Amniotic epithelial cell (primary cell): ENCODE measurements at regions not wholly inside any gene's neighbourhood (a gene's known extent, or its start where the extent isn't known, plus 50 kb on each side); places are given as distances from the start of the nearest gene placed in this dataset.
"Not testable (repeated sequence)": the region's sequence is repeated elsewhere in the genome, so short reads cannot be mapped to it uniquely, and the experiment has no call there.

Experiments
- DNase-seq: peaks from one replicate; pipeline ENCODE4 v3.0.0-alpha.2; 2010; ENCODE audit warnings: low read depth

DNA sequence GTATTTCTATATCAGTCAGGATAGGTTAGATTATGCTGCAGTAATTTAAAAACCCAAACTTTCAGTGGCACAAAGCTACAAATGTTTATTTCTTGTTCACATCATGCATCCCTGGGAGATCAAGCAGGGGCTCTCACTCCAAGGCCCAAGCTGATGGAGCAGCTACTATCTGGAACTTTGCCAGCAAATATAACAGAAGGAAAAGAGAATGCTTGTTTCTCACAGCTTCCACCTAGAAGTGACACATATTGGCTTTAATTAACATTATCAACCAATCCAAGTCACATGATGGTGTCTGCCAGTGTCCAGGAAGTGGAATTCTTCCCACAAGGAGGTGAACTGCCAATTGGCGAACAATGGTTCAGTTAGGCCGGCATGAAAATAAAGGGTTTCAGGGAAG lies 306.9 kb downstream of the BCL11A start:
- DNase-seq: no peak

DNA sequence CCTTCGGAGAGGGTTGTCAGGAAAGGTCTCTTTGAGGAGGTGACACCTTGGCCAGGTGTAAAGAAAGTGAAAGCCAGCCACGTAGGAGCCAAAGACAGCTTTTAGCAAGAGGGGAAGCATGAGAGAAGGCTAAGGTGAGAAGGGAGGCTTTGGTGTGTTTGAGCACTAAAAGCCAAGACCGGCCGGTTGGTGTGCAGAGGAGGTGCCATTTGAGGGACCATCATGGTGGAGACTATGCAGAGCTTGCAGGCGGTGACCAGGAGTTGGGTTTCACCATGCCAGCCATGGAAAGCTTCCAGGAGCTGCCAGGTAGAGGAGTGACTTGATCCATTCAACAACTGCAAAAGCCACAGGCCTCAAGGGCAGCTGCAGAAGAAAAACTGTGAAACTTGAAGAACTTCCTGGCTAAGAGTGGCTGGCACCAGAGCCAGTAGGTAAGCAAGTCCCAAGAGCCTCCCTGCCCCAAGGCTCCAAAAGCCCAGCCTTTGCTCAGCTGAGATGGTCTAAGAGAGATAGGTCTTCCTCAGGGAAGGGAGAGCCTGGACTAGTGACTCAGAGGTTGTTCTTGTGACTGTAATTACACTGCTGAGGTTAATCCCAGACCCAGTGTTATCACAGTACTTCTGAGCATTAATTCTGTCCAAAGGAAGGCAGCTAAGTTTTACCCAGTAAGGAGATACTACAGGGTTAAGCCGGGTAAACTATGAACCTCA lies 319.0 kb downstream of the BCL11A start:
- DNase-seq: no peak

DNA sequence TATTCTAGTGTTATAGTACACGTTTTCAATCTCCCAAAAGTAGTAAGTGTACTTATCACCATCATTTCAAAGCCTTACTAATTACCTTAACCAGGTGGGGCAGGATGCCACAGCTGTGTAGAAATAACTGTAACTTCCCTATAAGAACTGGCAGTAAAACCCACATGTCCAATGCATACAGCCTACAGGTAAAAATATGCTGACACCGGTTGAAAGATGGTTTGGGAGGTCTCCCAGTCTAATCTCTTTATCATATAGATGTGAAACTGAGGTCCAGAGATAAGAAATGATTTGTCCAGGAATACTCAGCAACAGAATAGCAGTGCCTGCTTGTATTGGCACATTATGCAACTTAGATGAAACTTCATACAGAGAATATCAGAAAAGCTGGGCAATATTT lies 322.9 kb downstream of the BCL11A start:
- DNase-seq: no peak

DNA sequence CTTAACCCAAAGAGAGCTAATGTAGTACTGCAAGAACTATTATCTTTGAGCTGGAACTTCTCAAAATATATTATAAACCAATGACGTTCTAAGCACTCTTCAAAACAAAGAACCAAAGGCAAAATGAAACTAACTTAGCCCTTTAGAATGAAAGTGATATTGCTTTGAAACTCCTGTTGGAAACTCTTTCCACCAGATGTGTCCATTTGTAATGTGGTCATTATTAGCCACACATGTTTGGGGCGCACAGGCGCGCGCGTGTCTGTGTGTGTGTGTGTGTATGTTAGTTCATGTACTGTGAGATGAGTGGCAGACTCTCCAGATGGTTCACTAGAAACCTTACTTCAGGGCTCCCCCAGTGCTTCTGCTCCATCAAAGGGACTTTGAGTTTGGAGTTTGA lies 323.4 kb downstream of the BCL11A start:
- no peak for DNase-seq

DNA sequence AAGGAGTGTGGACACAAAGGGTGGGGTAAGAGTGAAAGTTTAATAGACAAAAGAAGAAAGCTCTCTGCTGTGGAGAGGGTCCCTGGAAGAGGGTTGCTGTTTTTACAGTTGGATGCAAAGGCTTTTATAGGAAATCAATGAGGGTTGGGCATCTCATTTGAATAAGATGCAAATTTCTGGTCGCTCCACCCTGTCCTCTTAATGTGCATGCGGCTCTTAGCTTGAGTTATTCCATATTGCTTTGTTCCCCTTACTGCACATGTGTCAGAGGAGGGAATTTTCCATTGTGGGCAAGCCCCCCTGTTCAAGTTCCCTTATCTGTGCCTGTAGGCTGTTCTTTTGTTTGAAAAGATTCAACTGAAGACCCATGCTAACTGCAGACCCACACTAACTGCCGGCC lies 326.5 kb downstream of the BCL11A start:
- no peak for DNase-seq

DNA sequence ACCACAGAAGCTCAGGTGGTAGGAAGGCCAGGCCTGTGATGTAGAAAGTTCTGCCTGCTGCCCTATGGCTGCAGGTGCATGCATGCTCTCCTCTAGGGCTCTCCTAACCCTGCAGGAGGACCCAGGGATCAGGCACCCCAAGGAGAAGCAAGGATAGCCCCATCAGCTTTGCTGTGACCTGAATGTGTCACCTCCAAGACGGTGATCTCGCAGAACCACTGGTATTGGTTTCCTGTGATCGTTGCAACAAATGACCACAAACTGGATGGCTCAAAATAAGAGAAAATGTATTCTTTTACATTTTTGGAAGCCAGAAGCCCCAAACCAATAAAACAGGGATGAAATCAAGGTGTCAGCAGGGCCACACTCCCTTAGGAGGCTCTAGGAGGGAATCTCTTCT lies 327.3 kb downstream of the BCL11A start:
- no peak for DNase-seq

DNA sequence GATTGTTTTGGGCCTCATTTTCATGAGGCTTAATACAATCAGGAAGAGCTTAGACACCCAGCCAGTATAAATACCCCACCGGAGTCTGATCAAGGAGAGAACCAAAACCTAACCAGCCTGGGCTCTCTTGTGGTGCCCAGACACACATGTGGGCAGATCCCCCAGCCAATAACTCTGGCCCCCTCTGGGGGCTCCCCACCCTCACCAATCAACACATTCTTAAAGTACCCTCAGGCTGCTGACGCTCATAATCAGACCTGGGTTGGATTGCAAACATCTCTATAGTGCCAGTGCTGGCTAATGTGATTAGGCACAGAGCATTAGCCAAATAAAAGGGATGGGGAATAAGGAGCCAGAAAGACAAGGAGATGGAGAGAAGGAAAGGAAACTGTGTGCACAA lies 329.6 kb downstream of the BCL11A start:
- no peak for DNase-seq

DNA sequence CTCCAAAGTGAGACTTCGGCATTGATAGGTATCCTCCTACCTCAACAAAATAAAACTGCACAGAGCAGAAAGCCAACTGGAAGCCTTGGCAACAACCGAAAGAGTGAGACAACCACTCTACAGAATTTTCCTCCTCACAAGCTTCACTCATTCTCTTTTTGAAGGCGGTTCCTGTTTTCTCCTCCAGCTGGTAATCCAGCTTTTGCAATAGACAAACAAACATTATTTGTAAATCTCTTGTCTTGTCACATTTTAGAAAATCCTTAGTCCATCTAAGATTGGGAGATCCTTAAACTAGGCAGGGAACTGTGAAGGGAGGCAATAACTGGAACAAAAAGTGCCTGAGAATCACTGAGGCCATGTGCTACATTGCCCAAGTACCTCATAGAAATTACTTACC lies 332.4 kb downstream of the BCL11A start:
- no peak for DNase-seq

DNA sequence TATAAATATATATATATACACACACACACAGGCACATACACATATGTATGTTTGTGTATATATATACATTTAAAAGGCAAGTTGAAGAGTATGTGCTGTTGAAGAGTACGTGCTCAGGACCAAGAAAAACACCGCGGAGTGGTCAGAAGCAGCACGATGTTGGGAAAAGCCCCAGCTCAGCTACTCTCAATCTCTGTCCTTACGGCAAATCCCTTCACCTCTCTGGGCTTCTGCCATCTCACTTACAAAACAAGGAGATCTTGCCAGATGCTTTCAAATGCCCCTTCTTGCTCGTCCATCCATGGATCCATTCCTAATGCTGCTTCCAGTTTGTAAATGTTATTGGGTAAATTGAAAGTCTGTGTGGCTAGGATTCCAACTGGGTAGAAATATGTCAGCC lies 333.9 kb downstream of the BCL11A start:
- no peak for DNase-seq

DNA sequence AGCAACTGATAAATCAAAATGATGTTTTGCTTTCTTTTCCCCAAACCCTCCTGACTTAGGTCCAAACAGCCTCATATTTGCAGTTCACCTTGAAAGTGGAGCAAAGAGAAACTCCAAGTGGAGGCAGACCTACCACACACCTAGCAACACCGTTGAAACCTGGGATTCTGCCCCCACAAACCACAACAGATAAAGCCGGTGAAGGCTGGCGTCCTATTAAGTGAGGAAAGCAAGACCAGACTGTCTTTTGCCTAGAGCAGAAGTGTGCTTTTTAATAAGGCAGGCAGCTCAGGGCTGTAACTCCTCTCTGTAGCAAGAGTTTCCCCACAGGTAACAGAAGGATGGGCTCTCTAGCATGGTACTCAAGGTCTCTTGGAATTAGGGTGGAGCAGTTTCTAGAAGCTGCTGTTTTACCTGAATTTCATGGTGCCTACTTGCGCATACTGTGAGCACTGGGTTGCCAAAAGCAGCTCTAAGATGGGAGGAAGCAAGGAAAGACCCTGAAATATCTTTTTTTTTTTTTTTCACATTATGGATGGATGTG lies 336.9 kb downstream of the BCL11A start:
- DNase-seq: no peak

DNA sequence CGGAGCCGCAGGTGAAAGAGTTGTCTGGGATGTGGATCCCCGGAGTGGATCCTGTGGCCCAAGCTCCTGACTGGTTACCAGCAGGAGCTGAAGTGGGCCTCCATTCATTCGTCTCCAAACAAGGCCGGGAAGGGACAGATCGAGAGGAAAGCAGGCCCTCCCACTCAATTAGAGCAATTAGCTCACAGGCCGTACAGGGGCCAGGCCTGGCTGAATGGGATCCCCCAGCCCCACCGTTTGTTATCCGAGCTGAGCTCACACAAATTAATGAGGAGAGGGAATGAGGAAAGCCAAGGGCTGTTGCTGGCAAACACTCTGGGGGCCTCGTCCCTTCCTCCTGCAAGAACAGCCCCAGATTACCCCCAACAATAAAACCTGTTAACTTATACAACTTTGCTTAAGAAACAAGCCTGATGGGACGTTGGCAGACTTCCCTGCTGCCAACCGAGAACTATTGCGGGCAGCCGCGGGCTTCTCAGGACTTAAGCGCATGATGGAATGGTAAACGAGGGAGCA lies 338.0 kb downstream of the BCL11A start:
- DNase-seq: no peak

DNA sequence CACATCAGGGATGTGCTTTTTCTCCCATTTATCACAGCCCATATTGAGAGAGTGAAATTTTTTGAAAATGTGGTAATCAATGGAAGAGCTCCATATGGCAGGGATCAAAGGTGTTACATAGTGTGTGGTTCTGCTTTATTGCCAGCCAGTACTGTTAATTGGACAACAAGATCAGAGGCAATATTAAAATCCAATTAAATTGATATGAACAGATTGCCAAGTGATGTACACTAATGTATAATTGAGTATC lies 338.9 kb downstream of the BCL11A start:
- no peak for DNase-seq

DNA sequence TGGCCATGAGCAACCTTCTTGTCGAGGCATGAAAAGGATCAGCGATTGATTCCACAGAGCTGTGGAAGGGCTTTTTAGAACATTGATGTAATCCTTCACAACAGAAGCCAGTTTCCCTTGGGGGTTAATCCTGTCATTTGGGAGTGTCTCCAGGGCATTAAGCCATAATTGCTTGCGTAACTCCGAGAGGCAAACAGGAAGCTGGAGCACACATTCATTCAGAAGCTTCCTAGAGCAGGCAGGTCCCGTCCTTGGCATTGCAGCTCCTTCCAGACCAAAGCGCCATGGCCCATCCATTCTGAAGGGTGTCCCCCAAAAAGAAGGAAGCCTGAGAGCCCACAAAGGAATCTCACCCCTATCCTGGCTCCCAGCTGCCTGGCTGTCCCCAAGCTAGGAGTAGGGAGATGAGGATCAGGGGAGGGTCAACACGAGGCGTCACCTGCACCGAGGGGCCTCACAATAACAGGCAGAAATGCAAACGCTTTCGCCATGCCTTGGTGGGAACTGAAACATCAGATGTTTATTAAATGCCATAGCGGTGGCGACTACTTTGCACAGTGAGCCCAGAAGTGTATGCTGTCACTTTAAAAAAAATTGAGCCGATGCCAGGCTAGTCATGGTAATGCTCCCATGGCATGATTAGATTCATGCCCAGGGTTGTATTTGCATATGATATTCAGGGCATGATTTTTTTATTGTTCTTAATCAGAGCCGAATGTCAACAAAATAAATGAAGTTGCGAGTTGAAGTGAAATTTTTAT lies 339.4 kb downstream of the BCL11A start:
- no peak for DNase-seq

DNA sequence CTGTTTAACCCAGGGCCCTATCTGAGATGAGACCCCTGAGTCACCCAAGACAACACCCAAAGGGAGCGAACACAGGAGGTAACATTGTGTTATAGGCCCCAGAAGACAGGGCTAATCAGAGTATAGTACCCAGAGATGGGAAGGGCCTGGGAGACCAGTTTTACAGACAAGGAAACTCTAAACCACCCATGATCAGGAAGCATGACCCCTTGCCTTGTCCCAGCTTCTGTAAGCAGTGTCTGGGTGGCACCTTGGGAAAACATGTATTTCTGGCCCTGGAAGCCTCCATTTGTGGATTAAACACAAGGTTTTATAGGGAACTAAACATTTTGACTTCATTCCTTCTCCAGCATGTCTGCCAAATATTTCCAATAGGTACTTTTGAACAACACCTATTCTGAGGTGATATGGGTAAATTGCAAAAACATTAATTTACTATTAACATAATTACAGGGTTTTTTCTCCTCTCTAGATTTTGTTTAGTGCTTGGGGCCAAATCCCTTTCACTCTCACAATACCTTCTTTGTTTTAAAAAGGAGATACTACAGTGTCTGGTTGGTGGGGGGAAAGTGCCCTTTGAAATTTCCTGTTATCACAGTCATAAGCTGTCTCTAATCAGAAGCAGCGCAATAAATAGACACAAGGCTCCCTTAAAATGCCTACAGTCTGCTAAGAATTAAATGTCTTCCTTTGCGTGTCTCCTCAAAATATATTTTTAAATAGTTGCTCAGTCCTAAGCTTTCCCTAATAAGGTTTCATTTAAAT lies 341.1 kb downstream of the BCL11A start:
- DNase-seq: no peak

DNA sequence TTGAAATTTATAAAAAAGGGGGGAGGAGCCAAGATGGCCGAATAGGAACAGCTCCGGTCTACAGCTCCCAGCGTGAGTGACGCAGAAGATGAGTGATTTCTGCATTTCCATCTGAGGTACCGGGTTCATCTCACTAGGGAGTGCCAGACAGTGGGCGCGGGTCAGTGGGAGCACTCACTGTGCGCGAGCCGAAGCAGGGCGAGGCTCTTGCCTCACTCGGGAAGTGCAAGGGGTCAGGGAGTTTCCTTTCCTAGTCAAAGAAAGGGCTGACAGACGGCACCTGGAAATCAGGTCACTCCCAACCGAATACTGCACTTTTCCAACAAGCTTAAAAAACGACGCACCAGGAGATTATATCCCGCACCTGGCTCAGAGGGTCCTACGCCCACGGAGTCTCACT lies 364.4 kb downstream of the BCL11A start:
- not testable (repeated sequence) for DNase-seq

DNA sequence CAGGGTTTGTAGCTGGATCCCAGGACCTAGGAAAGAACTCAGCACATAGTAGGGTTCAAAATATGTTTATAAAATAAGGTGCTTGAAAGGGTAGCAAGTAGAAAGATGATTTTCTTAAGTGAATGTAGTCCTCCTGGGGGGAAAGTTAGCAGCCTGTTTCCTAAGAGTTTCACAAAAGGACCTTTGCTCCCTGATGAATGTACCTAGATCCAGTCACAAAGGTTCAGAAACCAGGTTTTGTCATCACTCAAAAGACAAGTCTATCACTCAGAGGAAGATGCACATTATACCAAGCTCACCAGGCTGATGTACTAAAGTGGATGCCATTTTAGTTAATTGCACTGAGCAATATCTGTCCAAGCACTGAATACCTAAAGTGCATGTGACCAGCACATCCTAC lies 378.2 kb downstream of the BCL11A start:
- DNase-seq: no peak

DNA sequence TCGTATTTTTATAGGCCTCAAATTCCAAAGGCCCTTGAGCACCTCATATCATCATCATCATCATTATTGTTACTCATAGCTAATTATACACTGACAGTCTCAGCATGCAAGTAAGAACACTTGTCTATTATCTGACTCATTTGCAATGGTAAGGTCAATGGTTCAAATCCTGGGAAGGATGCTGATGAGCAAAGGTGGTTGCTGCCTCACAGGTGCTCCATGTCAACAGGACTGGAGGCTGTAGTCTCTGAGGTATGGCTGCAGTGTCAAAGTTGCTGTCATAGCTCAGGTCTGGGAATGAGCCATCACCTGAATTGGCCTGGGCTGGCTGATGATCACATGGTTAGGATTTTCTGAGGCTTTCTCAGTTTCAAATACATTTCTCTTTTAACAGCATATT lies 379.3 kb downstream of the BCL11A start:
- DNase-seq: no peak

DNA sequence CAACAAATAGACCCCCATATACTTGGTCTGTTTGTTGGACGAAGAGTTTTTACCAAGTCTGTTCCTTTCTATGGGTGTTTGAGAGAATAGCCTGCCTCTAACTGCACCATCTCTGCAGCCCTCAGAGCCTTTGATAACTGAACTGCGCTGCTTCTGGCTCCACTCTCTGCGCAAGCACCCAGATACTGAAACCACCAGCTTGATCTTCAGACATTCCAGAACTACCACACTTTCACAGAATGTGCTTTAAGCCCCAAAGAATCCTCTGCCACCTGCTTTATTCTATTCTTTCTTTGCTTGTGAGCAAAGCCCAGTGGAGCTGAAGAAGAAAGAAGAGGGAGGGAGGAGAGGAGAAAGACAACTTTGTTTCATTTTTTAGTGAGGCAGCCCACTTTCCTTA lies 380.7 kb downstream of the BCL11A start:
- DNase-seq: no peak

DNA sequence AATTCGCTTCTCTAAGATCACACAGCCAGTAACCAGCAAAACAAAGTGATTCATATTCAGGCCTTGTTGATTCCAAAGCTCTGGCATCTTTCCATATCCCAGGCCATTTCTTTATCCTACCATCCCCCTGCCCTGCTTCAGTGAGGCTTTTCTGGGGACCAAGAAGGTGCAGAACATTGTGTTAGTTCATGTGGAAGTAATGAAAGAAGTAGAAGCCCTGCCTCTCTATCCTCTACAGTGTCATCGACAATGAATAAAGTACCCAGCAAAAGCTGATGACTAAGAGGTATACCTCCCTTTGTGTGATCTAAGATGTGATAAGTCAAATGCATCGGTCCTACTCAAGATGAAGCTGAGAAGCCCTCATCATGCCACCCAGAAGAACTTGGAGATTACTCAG lies 383.2 kb downstream of the BCL11A start:
- DNase-seq: no peak

DNA sequence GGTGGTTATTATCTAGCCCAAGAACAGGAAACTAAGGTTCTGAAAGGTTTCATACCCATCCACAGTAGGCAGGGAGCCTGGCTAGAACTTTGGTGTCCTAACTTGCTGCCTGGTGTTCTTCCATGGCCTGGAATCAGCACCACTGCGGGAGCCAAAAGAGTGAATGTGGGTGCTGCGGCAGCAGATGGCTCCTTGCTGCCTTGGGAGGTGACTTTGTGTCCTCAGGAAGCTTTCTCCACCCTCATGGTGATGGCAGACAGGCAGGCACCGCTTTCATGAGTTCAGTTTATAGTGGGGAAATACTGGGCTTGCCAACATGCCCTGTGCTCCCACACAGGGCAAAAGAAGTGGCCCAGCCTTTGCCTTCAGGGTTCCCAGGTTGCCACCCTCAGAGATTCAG lies 385.2 kb downstream of the BCL11A start:
- DNase-seq: no peak

DNA sequence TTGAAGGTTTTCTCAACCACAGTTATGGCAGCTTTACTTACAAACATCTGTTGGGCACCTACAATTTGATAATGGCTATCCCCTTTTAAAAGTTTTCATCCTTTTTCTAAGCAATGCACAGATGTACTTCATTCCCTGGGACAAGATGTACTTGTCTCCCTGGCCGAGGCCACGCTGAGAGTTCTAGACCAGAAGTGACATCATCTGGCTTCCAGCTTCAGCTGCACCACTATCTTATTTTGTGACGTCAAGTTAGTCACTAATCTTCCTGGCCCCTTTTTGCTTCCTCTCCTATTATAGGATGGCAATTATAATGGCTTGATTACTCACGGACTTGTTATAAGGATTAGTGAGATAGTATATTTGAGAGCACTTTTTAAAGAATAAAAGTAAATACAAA lies 386.4 kb downstream of the BCL11A start:
- no peak for DNase-seq

DNA sequence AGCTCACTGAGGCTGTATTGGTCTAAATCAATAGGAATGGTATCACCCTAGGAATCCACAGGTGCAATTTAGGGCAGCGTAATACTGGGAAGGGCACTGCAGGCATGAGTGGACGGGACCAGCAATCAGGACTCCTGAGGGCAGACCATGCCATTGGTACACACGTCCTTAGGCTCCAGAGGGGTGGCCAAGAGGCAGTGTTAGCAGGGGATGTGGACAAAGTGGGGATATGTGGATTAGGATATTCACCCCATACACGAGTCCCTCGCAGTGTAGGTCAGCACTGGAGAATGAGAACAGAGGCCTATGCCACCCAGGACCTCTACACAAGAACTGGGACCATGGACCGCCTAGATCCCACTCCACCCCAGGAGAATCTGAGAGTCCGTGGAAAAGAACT lies 389.8 kb downstream of the BCL11A start:
- no peak for DNase-seq

DNA sequence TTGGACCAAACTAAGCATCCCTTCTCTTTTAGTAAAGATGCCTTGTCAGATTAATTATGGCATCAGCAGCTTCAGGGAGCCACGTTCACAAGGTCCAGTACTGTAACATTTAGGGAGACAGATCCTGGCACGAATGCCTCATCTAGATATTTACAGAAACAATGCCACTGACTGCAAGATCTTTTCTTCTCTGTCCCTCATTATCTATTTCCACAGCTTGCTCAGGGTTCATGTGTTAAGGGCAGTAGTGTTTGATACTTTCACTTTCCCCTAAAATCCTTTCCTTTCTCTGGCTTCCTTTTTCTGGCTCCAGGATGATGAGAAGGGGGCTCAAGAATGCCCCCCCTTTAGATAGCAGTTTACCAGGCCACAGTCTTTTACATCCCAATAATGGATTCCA lies 393.9 kb downstream of the BCL11A start:
- no peak for DNase-seq
